Omental fat pad (tissue), 3 donors: ENCODE measurements at regions not wholly inside any gene's neighbourhood (a gene's known extent, or its start where the extent isn't known, plus 50 kb on each side); places are given as distances from the start of the nearest gene placed in this dataset.

Experiments
- ATAC-seq: fragments of 150-250 bp; one replicate; pipeline ENCODE4 v1.9.1; 2016; ENCODE audit warnings: mild to moderate bottlenecking, moderate library complexity; ENCODE audit not compliant: low FRiP score
- DNase-seq: peaks from one replicate; pipeline ENCODE4 v3.0.0-alpha.2; 2019; ENCODE audit warnings: low spot score
- TF ChIP-seq, protein P1 (sequence below), 3 donors: fragments of 450-650 bp; IDR thresholded peaks; one replicate each; pipeline ENCODE4 v1.5.1; 2016 to 2017; ENCODE audit warnings: antibody characterized with exemption in 3 of 3, mild to moderate bottlenecking in 3 of 3, moderate library complexity in 2 of 3

DNA sequence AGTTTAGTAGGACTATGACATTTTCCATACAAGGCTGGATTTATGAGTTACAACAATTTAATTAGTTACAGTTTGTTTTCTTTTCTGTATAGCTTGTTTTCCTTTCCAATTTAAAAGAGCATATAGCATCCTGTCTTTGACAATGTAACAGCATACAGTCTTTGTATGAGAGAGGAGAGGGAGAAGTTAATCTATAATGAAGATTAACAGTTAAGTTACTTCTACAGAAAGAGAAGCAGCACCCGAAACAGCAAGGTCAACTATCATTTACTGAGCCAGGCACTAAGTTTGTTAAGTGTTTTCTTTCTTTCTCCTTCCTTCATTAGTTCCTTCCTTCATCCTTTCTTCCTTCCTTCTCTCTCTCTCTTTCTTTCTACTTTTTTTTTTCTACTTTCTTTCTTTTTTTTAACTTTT, 52.3 kb upstream of the RAB4A start:
- ATAC-seq (no peak), DNase-seq (no peak)
- TF ChIP-seq, protein P1, sequence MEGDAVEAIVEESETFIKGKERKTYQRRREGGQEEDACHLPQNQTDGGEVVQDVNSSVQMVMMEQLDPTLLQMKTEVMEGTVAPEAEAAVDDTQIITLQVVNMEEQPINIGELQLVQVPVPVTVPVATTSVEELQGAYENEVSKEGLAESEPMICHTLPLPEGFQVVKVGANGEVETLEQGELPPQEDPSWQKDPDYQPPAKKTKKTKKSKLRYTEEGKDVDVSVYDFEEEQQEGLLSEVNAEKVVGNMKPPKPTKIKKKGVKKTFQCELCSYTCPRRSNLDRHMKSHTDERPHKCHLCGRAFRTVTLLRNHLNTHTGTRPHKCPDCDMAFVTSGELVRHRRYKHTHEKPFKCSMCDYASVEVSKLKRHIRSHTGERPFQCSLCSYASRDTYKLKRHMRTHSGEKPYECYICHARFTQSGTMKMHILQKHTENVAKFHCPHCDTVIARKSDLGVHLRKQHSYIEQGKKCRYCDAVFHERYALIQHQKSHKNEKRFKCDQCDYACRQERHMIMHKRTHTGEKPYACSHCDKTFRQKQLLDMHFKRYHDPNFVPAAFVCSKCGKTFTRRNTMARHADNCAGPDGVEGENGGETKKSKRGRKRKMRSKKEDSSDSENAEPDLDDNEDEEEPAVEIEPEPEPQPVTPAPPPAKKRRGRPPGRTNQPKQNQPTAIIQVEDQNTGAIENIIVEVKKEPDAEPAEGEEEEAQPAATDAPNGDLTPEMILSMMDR (IDR thresholded peaks at IDR 0.05) = no peak

DNA sequence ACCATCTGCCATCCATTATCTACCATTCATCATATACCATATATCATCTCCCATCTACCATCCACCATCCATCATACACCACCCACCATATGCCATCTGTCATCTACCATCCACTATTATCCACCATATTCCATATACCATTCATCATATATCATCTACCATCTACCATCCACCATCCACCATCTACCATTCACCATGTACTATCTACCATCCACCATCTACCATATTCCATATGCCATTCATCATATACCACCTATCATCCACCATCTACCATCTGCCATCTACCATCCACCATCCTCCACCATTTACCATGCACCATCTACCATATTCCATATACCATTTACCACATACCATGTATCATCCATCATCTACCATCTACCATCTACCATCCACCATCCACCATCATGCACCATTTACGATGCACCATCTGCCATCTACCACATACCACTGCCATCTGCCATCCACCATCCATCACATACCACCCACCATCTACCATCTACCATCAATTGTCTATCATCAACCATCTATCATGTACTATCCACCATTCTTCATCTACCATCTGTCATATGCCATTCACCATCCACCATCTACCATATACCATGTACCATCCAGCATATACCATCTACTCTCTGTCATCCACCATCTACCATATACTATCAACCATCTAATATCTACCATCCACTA, 50.6 kb upstream of the RAB4A start:
- DNase-seq (no peak), ATAC-seq (no peak)
- TF ChIP-seq, protein P1 (IDR thresholded peaks at IDR 0.05) = no peak

DNA sequence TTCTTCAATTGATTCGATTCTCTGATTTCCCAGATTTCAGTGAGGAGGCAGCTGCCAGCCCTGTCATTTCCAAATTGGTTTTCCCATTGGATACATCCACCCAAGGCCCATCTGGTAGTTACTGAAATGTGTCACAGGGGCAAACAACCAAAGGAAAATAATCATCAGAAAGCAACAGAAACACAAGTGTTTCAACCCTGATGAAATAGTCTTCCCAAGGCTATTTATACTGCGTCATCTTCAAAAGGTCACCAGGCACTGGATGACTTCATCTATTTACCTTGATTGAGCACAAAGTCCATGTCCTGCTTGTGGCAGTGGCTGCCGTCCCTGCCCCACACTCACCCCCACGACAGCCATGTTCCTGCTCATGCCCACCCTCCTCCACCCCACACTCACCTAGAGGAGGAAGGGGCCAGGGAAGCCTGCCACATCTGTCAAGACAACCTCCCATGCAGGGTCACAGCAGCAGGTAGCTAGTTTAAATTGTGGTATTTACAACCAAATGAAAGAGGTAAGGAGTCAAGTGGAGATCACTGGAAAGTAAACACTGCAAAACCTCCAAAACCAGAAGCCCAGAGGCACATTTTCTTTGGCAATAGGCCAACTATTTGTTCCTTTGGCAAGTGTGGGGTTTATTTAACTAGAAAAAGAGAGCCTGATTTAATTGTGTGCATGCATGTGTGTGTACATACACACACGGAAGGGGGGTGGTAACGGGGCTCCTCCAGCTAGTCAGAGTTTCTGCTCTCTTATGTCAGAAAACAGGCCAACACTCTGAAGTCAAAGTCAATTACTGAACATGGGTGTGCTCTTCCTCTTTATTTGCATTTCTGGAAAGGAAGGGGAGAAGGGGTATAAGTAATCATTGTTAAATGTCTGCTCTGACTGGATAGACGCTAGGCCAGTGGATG, 49.5 kb upstream of the RAB4A start:
- no peak for DNase-seq

More for the DNA sequence above, 49.5 kb upstream of the RAB4A start:
- ATAC-seq = no peak
- TF ChIP-seq, protein P1 (IDR thresholded peaks at IDR 0.05) = no peak
